ENCODE measurements at regions not wholly inside any gene's neighbourhood (a gene's known extent, or its start where the extent isn't known, plus 50 kb on each side); places are given as distances from the start of the nearest gene placed in this dataset.

GRCh38 chr4:13851085-13851940 lies 223.8 kb upstream of the BOD1L1 start:
- DNase-seq = no peak

GRCh38 chr4:13852411-13852810 lies 224.9 kb upstream of the BOD1L1 start:
- no peak for DNase-seq

DNA sequence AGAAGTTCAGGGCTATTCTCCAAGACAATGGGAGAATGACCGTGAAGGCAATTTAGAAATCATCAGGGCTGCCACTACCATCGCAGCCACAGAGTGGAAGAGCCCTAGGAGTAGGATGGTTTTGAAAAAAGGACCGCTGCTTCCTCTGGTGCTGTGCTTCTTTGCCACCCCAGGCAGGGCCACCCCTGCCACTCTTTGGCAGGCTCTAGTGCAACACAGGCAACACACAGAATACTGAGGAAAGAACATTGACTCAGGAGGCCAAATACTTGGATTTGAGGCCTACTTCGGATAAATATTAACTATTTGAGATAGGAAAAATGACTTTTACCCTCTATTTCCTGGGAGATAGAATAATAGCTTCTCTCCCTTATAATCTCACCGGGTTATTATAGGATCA lies 228.9 kb upstream of the BOD1L1 start:
- DNase-seq = no peak

DNA sequence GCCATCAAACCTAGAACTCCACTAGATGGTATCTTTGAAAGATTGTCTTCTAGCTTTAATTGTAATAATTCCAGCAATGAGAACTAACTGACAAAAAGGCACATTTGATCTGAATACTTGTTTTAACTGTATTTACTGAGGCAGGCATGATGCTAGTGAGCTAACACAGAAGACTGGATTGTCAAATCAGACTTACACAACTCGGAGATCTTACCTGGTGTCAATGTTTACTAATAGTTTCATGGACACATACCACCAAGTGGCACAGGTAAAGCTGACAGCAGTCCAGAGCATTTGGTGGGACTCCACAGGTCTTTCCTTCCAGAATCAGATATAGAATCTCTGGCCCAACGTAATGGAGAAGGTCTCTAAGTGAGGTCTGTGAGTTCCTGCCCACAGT lies 229.9 kb upstream of the BOD1L1 start:
- DNase-seq = no peak

- no peak for DNase-seq
Measured at GRCh38 chr4:13857800-13858199, 230.3 kb upstream of the BOD1L1 start.

DNA sequence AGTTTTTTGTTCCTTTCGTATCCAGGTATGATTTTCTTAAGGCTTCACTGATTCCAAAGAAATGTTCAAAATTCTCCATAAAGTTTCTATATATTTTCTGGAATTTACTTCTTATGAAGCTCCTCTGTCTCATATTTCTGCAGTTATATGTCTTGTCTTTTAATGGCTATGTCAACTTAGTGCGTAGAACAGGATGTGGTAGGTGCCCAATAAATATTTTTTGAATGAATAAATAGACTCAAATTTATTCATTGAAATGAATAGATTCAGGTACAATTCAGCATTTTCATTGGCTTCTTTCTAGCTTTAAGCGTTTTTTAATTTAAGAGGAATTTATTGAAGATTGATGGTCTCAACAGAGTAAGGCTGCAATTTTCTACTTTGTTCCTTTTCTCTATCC lies 231.9 kb upstream of the BOD1L1 start:
- no peak for DNase-seq

DNA sequence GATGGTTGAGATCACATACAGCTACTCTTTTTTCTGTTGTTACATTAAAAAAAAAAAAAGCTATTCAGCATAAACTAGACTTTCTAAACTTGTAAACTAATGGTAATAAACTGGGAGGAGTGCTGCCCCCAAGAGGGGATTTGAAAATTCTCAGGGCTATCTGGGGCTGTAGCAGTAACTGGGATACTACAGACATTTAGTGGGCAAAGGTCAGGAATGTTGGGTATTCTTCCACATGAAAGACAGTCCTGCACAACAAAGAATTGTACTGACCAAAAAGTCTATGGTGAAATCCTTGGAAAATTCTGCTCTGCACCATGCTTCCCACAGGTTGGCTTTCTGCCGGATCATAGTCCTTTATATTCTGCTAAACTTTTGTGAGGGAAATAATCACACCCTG lies 232.6 kb upstream of the BOD1L1 start:
- DNase-seq = no peak

GRCh38 chr4:13865871-13866669 lies 238.5 kb upstream of the BOD1L1 start:
- no peak for DNase-seq

- no peak for DNase-seq
Measured at GRCh38 chr4:13866881-13867280, 239.4 kb upstream of the BOD1L1 start.

DNA sequence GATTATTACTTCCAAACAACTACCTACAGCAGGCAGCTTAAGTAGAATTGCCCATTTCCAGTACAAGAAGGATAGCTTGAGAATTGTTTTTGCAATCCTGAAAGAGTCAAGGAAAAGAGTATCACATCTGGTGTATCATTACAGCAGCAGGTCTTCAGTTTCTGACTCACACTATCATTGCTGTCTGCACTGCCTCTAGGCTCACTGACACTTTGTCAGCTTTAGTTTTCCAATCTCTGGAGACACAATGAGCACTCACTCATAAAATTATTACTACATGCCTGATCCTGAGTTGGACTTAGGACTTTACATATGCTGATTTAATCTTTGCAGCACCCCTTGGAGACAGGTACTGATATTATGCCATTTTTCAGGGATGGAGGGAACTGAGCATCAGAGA lies 244.6 kb upstream of the BOD1L1 start:
- no peak for DNase-seq

GRCh38 chr4:13872955-13873354 lies 245.4 kb upstream of the BOD1L1 start:
- no peak for DNase-seq

- no peak for DNase-seq
Measured at GRCh38 chr4:13875181-13875580, 247.7 kb upstream of the BOD1L1 start.

GRCh38 chr4:13876131-13876530 lies 248.6 kb upstream of the BOD1L1 start:
- DNase-seq = no peak

DNA sequence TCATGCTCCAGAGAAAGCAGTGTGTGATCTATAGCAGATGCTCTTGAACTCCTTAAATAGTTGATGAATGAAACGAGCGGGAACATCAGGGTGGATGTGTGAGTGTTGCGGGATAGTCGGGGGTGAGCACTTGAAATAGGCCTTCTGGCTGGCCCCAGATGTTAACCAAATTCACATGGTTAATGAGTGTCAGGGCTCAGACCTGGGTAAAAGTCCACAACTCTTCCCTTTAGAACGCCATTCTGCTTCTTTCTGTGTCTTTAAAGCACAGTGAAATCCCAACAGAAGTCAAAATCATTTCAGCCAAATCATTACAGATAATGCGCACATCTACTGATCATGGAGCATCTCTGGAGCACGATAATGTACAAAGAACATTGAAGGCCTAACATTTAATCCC lies 249.4 kb upstream of the BOD1L1 start:
- DNase-seq = no peak

GRCh38 chr4:13877626-13878025 lies 250.1 kb upstream of the BOD1L1 start:
- no peak for DNase-seq

DNA sequence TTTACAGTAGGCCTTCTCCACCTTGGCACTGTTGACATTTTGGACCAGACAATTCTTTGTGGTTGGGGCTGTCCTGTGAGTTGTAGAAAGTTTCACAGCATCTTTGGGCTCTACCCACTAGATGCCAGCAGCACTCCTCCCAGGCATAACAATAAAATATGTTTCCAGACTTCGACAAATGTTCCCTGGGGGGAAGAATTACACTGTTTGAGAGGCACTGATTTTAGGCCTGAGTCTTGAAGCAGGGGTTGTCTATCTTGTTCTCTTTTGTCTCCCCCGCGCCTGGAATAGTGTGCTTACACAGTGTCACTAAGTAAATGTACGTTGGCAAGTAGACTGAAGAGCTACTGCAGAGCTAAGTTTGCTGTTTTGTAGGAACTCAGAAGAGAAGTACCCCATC lies 254.4 kb upstream of the BOD1L1 start:
- no peak for DNase-seq

GRCh38 chr4:13887010-13887409 lies 259.5 kb upstream of the BOD1L1 start:
- DNase-seq = no peak

DNA sequence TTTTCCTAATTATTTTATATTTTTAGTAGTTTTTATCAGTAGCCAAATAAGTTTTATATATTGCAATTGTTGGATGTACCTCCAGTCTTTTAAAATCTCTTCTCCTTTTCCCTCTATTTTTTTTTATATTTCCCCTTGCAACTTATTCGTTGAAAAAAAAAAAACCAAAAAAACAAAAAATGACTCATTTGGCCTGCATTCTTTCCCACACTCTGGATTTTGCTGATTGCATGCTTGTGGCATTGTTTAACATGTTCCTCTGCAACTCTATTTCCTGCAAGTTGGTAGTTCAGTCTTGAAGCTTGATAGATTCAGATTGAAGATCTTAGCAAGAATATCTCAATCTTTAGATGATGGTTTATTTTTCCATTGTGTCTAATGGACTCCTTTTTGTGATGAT lies 260.6 kb upstream of the BOD1L1 start:
- DNase-seq = no peak

DNA sequence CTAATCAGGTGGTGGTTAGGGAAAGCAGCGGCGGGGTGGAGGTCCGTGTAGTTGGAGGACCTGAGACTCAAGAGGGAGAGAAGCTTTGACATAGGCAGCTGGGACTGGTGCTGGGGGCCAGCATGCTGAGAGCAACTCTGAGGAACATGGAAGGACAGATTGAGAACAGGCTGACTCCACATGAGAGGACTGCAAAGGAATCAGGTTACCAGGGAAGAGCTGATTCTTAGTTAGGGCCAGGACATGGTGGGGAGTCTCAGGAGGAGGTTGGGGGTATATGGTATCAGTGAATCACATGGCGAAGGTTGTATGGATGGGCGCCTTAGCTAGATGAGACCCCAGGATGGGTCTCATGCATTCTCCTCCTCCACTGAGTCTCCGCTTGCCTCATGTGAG lies 264.0 kb upstream of the BOD1L1 start:
- DNase-seq = no peak

DNA sequence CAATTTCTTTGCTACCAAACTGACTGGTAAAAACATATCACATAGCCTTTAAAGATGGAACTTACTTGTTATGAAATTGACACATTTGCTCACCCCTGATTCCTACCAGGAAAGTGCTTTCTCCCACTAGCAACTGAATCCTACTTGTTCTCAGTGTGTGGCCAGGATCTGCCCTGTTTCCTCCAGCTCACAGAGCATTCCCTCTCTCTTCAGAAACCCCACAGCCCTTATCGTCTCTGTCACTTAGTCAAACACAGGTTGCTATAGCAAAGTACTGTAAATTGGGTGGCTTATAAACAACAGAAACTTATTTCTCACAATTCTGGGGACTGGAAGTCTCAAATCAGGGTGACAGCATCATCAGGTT lies 265.2 kb upstream of the BOD1L1 start:
- DNase-seq = no peak

DNA sequence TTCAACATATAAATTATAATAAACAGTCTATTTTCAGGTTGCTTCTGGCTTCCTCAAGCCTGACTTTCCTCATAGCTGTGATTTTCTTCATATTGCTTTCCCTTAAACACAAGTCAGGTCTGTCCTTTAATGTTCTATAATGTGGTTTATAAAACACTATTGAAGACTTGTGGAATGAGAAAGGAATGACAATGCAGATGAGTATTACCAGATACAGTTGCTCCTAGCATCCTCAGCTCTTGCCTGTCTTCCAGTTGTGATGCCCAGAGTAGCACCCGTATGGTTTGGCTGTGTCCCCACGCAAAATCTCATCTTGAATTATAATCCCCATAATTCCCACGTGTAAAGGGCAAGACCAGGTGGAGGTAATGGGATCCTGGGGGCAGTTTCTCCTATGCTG lies 265.7 kb upstream of the BOD1L1 start:
- DNase-seq = no peak

- DNase-seq = no peak
Measured at GRCh38 chr4:13893987-13894386, 266.5 kb upstream of the BOD1L1 start.

DNA sequence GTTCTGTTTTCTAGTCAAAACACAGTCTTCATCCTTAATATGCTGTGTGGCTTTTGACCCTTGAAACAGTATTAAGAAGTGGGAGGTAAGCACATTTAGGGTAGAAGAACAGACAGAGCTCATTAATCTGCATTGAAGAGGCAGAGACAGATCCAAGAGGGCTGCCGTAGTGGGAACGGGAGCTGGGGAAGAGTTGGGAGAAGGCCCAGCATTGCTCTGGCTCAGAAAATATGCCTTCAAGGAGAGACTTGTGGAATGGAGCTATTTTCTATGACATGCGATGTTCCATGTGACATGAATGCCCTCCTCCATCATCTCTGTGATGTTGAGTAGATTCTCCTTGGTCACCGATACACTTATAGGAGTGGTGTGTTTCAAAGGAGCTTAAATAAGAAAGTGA lies 273.3 kb upstream of the BOD1L1 start:
- no peak for DNase-seq

- DNase-seq = no peak
Measured at GRCh38 chr4:13902146-13902545, 274.6 kb upstream of the BOD1L1 start.

DNA sequence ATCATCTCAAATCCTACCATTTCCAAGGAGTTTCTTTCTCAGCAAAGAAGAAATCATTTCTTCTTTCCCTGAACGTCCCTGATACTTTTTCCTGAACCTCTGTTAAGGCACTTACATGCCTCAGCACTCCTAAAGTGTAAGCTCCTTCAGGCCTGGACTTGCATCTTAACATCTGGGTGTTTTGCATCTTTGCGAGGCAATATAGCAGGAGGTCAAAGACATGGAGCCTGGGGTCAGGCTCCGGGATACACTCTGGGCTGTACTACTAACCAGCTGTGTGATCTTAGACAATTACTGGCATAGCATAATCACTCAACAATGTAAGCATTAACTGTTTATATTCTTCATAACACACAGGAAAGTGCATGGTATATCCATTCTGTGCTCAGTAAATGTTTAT lies 275.5 kb upstream of the BOD1L1 start:
- DNase-seq = no peak
